Nucleus accumbens (tissue), 56 donors: ENCODE measurements at regions not wholly inside any gene's neighbourhood (a gene's known extent, or its start where the extent isn't known, plus 50 kb on each side); places are given as distances from the start of the nearest gene placed in this dataset.
"Not testable (repeated sequence)": the region's sequence is repeated elsewhere in the genome, so short reads cannot be mapped to it uniquely, and the experiment has no call there.

Source experiments
- DNase-seq, 56 donors: peaks; one replicate each; lab custom pipeline; 2025; lab: John Stamatoyannopoulos, UW

DNA sequence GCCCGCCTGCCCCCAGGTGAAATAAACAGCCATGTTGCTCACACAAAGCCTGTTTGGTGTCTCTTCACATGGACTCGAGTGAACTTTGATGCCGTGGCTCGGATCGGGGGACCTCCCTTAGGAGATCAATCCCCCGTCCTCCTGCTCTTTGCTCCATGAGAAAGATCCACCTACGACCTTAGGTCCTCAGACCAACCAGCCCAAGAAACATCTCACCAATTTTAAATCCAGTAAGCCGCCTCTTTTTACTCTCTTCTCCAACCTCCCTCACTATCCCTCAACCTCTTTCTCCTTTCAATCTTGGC, 521.0 kb downstream of the IRS2 start:
- DNase-seq: not testable (repeated sequence)

- DNase-seq: not testable (repeated sequence)
These were observed 521.6 kb downstream of the IRS2 start for GRCh38 chr13:109264603-109265437.

GRCh38 chr13:109257761-109258157, 528.6 kb downstream of the IRS2 start:
- not testable (repeated sequence) for DNase-seq
